Peyer's patch (tissue), 4 donors: ENCODE measurements at regions not wholly inside any gene's neighbourhood (a gene's known extent, or its start where the extent isn't known, plus 50 kb on each side); places are given as distances from the start of the nearest gene placed in this dataset.

Experiments
- CTCF ChIP-seq, 6 experiments: fragments of 450-650 bp in 4 of 6; fragments of 200-600 bp in 2 of 6; sonication (generic) in 1 of 6; IDR thresholded peaks; one replicate each; pipeline ENCODE4 v1.5.1; 2017 to 2019; ENCODE audit warnings: antibody characterized with exemption in 6 of 6, mild to moderate bottlenecking in 3 of 6, moderate library complexity in 1 of 6
- POLR2A ChIP-seq, 2 donors: fragments of 450-650 bp; IDR thresholded peaks; one replicate each; pipeline ENCODE4 v1.5.1; 2017; ENCODE audit warnings: antibody characterized with exemption in 2 of 2, mild to moderate bottlenecking in 2 of 2, moderate library complexity in 2 of 2

GRCh38 chr4:128428397-128428796, 140.8 kb upstream of the PGRMC2 start:
- TF ChIP-seq CTCF (IDR thresholded peaks at IDR 0.05), result no peak
- no peak for TF ChIP-seq POLR2A (IDR thresholded peaks at IDR 0.05)
